GM12891 (cell line): ENCODE measurements at regions not wholly inside any gene's neighbourhood (a gene's known extent, or its start where the extent isn't known, plus 50 kb on each side); places are given as distances from the start of the nearest gene placed in this dataset.

Experiments used
- DNase-seq: peaks from one replicate; pipeline ENCODE4 v3.0.0; 2011; ENCODE audit warnings: low spot score; ENCODE audit not compliant: insufficient read length
- FAIRE-seq: peaks from 2 replicates; lab custom pipeline; 2011; peaks lifted over from hg19 to GRCh38; lab: Jason Lieb, UNC
- PAX5 ChIP-seq: IDR thresholded peaks from 2 replicates; pipeline ENCODE4 v1.6.1; 2011; ENCODE audit warnings: low read length, moderate library complexity, mild to moderate bottlenecking; ENCODE audit not compliant: insufficient read depth, severe bottlenecking
- POLR2A ChIP-seq: IDR thresholded peaks from 2 replicates; pipeline ENCODE4 v1.6.1; 2011; ENCODE audit warnings: low read depth, low read length, control low read depth
- POLR2AphosphoS5 ChIP-seq: IDR thresholded peaks from 2 replicates; pipeline ENCODE4 v1.6.1; 2011; ENCODE audit warnings: low read depth, low read length, control low read depth
- POU2F2 ChIP-seq: IDR thresholded peaks from 2 replicates; pipeline ENCODE4 v1.6.1; 2011; ENCODE audit warnings: low read depth, mild to moderate bottlenecking, control low read depth, low read length, moderate library complexity
- SPI1 ChIP-seq: IDR thresholded peaks from 2 replicates; pipeline ENCODE4 v1.6.1; 2011; ENCODE audit warnings: low read depth, low read length, control low read depth
- TAF1 ChIP-seq: IDR thresholded peaks from 2 replicates; pipeline ENCODE4 v1.6.1; 2011; ENCODE audit warnings: low read depth, low read length, control low read depth

DNA sequence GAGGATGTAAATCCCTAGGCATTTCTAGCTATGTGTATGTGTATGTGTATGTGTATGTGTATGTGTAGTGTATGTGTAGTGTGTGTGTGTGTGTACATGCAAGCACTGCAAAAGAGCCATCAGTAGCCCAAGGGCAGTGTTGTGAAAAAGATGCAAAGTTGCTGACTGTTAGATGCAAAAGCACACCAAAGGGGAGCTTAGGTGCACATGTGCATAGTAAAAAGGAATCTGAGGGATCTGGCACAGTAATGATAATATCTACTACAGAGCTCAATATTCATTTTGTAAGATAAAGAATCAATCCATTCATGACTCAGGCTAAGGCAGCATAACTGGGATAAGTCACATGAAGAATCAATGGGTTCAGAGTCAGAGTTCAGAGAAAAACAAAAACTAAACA lies 80.2 kb downstream of the TMEM47 start:
- no peak for FAIRE-seq

GRCh38 chrX:34565981-34566380 lies 91.1 kb downstream of the TMEM47 start:
- DNase-seq, result no peak
- TF ChIP-seq PAX5 (no peak), TAF1 (no peak), POLR2A (no peak)
- no peak for FAIRE-seq

More for the DNA sequence above, 80.2 kb downstream of the TMEM47 start:
- TF ChIP-seq POLR2AphosphoS5 (no peak), POLR2A (no peak), TAF1 (no peak), POU2F2 (no peak), SPI1 (no peak), PAX5 (no peak)
- no peak for DNase-seq

- FAIRE-seq (no peak), DNase-seq (no peak)
- TF ChIP-seq PAX5 (no peak), POLR2A (no peak), POU2F2 (no peak)
Observed at GRCh38 chrX:34563804-34564203, 93.3 kb downstream of the TMEM47 start.

DNA sequence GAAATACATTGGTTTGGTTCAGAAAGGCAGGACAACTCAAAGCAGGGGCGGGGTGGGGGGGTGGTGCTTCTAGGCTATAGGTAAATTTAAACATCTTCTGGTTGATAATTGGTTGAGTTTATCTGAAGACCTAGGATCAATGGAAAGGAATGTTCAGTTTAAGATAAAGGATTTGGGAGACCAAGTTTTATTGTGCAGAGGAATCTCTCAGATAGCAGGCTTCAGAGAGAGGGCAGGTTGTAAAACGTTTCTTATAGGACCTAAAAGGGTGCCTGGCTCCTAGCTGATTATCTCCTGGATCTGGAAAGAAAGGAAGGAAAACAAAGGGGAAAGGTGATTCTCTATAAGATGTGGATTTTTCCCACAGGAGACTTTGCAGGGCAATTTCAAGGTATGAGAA lies 94.0 kb downstream of the TMEM47 start:
- DNase-seq, result no peak
- peak; percentile 38 for FAIRE-seq
- TF ChIP-seq POLR2AphosphoS5, result no peak
- no peak for TF ChIP-seq POLR2A
- no peak for TF ChIP-seq TAF1
- TF ChIP-seq POU2F2, result no peak

DNA sequence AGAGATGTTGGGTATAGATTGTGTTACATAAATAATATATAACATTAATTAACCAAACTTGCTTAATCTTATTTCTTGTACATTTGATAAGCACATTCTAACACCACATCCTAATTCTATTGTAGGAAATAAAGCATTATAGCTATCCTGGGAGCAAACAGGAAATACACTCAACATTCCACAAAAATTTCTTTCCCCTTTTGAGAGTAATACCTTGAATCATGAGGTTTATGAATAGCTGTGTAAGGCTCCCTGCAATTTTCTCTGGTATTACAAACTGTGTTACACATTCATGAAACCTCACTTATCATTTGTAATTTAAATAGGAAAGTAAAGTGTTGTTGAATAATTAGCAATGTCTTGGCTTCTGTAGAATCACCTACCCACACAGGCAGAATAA lies 95.1 kb downstream of the TMEM47 start:
- TF ChIP-seq SPI1 (no peak), PAX5 (no peak), TAF1 (no peak), POLR2AphosphoS5 (no peak), POLR2A (no peak), POU2F2 (no peak)
- no peak for DNase-seq
- no peak for FAIRE-seq

DNA sequence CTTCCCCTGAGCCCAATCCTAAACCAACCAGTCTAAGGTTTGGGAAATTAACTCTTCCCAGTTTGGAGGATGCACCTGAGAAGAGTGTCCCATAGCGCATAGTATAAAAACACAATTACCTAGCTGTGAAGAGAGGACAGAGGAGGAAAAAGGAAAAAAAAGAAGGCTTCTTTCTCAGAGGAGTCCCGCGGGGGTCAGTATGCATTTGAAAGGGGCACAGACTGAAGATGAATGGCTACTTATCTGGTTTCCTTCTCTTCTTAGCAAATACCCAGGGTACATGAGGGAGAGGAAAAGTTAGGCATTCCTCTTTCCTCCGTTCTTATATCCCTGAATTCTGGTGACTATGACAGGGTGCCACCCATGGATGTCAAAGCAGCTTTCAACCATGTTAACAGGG lies 96.9 kb downstream of the TMEM47 start:
- FAIRE-seq (no peak), DNase-seq (no peak)
- TF ChIP-seq POLR2AphosphoS5 (no peak), POU2F2 (no peak), TAF1 (no peak), SPI1 (no peak), POLR2A (no peak), PAX5 (no peak)

- DNase-seq, result no peak
- FAIRE-seq, result no peak
- TF ChIP-seq POU2F2 (no peak), TAF1 (no peak), POLR2A (no peak), SPI1 (no peak), PAX5 (no peak), POLR2AphosphoS5 (no peak)
Observed at GRCh38 chrX:34559325-34559724, 97.8 kb downstream of the TMEM47 start.

DNA sequence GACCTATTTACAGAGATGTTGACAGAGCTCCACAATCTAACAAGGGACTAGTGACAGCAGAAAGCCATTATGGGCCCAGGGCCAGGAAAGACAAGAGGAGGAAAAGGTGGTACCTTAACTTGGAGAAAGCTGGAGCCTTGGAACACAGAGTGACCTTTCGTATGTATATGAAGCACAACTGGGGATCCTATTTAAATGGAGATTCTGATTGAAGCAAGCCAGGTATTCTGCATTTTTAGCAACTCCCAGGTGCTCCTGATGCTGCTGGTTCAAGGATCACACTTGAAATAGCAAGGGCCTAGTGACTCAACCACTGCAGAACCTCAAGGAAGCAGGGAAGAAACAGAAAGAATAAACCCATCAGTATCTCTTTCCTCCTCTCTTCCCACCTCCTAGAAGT lies 99.4 kb downstream of the TMEM47 start:
- FAIRE-seq (no peak), DNase-seq (no peak)
- TF ChIP-seq POLR2A, result no peak
- TF ChIP-seq TAF1, result no peak
- TF ChIP-seq SPI1, result no peak
- no peak for TF ChIP-seq POU2F2
- TF ChIP-seq POLR2AphosphoS5, result no peak
- no peak for TF ChIP-seq PAX5

GRCh38 chrX:34555481-34555880 lies 101.6 kb downstream of the TMEM47 start:
- DNase-seq, result no peak

GRCh38 chrX:34546366-34546765 lies 110.7 kb downstream of the TMEM47 start:
- TF ChIP-seq SPI1, result no peak
- TF ChIP-seq PAX5, result no peak
- TF ChIP-seq POU2F2, result no peak
- no peak for TF ChIP-seq TAF1
- no peak for TF ChIP-seq POLR2A
- TF ChIP-seq POLR2AphosphoS5, result no peak
- FAIRE-seq (no peak), DNase-seq (no peak)

More at GRCh38 chrX:34555481-34555880, 101.6 kb downstream of the TMEM47 start:
- no peak for TF ChIP-seq PAX5
- no peak for TF ChIP-seq SPI1
- no peak for TF ChIP-seq POLR2A
- TF ChIP-seq POU2F2, result no peak
- no peak for TF ChIP-seq POLR2AphosphoS5
- TF ChIP-seq TAF1, result no peak
- FAIRE-seq, result no peak

DNA sequence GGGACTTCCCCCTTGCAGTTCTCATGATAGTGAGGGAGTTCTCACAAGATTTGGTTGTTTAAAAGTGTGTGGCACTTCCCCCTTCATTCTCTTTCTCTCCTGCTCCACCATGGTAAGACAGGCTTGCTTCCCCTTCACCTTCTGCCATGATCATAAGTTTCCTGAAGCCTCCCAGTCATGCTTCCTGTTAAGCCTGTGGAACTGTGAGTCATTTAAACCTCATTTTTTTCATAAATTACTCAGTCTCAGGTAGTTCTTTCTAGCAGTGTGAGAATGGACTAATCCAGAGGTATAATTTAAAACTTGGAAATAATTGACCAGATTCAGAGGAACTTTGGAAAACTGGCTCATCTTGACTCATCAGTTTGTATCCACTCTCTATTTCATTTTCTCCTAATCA lies 129.0 kb downstream of the TMEM47 start:
- DNase-seq, result no peak
- FAIRE-seq, result no peak
- TF ChIP-seq POLR2A, result no peak
- TF ChIP-seq TAF1, result no peak
- TF ChIP-seq POU2F2, result no peak
- no peak for TF ChIP-seq PAX5
- TF ChIP-seq SPI1, result no peak
- no peak for TF ChIP-seq POLR2AphosphoS5

- DNase-seq (no peak), FAIRE-seq (no peak)
- TF ChIP-seq SPI1, result no peak
- no peak for TF ChIP-seq PAX5
- TF ChIP-seq POLR2A, result no peak
- TF ChIP-seq POU2F2, result no peak
- no peak for TF ChIP-seq POLR2AphosphoS5
- no peak for TF ChIP-seq TAF1
Observed at GRCh38 chrX:34521563-34521962, 135.5 kb downstream of the TMEM47 start.
